GM19035 (cell line): ENCODE measurements at regions not wholly inside any gene's neighbourhood (a gene's known extent, or its start where the extent isn't known, plus 50 kb on each side); places are given as distances from the start of the nearest gene placed in this dataset.

Experiments
- ATAC-seq: cut with Tn5 transposase; IDR thresholded peaks from one replicate; pipeline ENCODE4 v1.9.1; 2021; ENCODE audit not compliant: unreplicated experiment

DNA sequence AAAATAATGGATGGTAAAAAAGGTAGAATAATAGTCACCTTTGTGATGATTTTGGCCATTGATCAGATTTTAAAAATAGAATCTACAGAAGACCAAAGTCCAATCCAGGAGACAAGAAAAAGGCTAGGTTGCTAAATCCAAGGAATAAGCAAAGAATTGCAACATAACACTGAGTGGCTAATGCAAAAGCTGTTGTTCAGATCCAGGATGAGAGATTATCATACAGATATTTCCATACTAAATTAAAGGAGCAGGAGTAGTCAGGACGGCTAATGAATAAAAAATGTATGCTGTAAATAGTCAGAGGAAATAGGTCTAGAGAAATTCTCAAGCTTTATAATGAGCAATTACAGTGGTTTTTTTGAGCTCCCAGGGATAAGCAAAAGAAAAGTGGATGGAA, 745.9 kb upstream of the ACVR2A start:
- no peak for ATAC-seq

DNA sequence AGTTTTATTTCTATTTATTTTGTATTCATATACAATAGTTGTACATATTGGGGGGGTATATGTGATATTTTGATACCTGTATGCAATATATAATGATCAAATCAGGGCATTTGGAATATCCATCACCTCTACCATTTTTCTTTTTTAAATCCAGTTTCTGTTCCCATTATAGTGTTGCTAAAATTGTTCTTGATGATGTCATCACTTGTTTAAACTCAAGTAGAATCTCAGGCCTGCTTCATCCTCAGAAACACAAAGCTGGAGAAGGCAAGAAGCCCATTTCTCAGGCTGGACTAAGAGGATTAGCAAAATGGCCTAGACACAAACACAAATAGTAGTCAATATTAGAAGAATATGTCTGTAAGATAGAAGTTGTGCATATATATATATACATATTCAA, 747.1 kb upstream of the ACVR2A start:
- ATAC-seq, result no peak

DNA sequence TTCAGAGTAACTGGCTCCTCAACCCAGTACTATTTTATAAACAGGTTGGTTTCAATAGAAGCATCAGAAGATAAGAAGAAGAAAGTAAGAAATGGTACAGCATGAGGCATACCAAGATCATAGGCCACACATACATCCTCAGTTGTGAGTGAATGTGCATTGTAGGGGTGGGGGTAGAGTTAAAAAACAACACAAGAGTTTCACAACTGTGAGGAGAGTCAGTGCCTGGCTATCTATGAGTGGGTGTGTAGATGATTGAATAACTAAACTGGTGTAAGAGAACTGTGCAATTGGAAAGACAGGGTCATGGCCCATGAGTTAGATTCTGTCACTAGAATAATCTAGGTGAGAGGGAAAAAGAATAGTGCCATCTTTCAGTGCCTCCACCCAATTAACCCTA, 748.2 kb upstream of the ACVR2A start:
- no peak for ATAC-seq

DNA sequence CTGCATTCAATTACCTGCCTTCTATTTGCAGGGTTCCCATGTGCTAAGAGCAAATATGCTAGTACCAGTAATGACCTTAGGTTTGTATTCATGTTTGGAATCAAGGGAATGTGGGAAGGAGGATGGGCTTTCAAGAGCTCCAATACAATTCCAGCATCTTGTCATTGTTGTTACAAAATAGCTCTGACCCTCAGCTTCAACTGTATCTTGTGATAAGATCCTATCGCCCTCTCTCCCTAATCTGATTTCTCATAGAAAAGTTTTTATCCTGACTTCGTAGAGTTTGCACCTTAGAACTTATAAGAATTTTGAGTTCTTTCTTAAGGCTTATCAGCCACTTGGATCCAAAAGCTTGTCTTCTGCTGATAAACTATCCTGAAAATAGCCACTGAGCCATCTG, 749.5 kb upstream of the ACVR2A start:
- no peak for ATAC-seq

DNA sequence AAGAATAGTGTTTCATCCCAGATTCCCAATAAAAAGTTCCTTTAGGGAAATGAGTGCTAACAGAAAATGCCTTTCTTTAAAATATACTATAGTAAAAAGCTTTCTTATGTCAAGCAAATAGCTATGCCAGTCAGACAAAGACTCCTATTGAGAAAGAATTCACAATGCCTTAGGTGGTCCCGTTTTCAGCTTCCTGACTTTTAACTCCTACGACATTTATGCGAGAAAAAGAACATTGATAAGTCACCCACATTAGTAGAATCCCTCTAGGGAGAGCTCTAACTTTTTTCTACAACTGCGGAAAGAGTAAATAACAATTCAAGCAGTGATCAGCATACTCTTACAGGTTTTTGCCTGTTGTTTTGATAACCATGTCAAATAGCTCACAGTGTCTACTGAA, 750.8 kb upstream of the ACVR2A start:
- ATAC-seq, result no peak

DNA sequence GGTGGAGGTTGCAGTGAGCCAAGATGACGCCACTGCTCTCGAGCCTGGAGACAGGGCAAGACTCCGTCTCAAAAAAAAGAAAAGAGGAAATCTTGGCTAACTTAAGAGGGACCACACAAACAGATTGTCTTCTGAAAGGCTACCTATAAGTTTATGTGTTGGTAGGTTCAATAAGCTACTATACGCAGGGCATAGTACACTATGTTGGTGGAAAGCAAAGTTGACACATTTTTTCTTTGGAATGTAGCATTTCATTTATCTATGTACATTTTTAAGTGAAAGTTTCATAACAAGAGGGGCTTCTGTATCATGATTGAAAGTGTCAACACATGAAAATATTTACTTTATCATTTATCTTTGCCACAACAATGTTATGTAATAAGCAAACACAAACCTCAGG, 752.6 kb upstream of the ACVR2A start:
- no peak for ATAC-seq

DNA sequence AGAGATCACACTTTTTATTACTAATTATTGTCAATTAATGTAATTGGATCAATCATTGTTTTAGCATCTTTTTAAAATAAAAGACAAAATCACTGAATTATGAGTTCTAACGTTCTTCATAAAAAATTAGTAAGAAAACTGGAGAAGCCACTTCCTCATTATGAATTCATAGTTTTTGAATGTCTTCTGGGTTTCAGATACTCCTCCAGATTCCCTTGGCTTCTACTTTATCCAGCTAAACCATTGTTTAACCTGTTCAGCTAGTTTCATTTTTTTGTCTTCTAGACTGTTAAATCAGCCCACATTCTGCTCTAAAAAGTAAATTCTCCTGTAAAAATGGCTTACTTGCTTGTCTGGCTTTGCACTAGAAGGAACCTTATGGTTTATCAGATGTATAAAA, 753.4 kb upstream of the ACVR2A start:
- ATAC-seq, result no peak

DNA sequence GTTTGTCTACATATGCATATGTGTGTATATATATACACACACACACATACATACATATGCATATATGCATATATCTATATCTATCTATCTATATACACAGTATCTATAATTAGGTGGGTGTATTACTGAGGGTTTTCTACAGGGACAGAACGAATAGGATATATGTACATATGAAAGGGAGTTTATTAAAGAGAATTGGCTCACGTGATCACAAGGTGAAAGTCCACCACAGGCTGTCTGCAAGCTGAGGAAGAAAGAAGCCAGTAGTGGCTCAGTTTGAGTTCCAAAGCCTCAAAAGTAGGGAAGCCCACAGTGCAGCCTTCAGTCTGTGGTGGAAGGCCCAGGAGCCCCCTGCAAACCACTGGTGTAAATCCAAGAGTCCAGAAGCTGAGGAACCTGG, 756.0 kb upstream of the ACVR2A start:
- no peak for ATAC-seq

DNA sequence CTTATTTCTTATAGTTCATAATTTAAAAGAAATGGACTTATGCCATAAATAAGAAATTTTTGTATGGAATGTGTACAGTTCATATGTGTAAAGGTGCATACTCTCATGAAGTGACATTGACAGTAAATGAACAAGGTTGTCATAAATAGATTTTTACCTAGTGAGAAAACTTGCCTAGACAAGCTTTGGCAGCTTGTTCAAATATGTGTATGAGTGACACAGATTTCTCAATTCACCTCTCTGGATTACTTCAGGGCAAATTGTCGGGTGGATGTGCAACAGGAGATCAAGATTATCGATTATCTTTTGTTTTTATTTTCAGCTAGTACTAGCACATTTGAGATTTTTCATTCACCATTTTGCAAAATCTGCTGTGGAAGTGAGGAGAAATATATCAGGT, 758.1 kb upstream of the ACVR2A start:
- no peak for ATAC-seq

DNA sequence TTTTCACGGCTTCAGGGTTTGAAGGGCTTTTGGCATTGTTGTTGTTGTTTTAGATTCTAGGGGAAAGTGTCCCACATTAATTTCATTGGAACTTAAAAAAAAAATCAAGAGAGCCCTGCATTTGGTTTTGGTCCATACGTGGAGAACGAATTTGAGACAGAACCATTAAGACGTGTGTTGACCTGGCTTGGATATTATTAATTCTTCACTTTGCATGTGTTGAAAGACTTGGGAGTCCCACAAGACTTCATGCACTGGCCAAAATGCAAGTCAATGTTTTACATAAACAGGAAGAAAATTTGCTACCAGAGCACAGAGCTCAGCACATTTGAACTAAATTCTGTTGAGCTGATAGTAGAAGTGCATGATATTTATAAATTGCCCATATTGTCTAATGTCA, 761.2 kb upstream of the ACVR2A start:
- ATAC-seq, result no peak

DNA sequence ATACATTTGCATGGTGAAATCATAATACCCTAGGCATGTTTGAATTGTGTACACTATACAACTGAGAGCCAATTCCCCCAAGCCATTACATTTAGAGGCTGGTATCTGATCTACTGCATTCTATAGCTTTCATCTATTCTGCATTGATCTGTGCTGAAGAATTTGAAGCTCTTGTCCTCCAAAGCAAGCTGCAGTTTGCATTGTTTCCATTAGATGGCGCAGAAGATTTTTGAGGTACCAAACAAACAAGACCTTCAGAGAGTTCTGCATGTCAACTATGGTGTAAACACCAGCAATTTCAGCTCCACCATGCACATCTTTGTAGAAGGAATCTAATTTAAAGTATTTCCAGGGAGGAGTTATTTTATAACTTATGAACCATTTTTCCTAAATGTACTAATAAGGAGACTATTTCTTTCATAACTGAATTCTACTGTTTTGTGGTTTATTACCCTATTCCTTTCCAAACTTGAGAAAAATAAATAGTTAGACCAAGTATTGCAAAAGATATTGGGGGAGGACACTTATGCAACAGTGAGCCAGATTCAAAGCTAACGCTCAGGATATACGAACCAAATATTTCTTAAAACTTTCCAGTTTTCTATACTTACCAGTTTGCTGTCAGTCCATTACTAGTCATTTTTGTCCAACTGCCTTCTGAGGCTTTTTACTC, 761.8 kb upstream of the ACVR2A start:
- ATAC-seq, result peak; percentile 87

DNA sequence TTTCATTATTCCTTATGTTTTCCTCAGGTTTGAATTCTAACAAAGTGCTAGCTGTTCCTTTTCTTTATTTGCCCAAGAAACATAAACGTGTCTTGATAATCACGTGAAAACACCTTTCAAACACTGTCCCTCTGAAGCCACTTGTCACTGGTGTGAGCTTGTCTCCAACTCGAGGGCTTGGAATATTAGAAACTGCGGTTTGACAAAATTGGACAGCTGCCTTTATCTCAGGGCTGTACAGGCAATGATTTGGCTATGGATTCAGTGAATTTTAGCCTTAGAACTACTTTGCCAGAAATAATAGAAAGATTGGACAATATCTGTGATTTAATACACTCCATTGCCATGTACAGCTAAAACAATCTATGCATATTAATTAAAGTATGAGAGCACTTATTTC, 763.0 kb upstream of the ACVR2A start:
- ATAC-seq, result no peak

DNA sequence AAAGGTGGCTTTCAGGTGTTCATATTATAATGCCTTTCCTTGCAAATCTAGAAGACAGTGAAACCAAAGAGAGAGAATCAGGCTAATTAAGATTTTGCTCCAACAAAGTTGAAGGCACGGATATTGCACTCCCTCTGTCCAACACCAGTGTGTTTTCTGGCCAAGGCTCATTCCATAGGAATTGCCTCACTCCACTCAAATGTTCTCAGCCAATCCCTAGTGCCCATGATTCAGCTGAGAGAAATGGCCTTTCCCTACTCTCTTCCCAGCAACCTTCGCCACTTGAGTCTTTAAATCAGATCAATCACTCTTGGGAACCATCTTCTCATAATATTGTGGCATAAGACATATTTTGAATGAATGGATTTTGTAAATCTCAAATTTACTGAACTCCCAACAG, 768.2 kb upstream of the ACVR2A start:
- ATAC-seq, result no peak

DNA sequence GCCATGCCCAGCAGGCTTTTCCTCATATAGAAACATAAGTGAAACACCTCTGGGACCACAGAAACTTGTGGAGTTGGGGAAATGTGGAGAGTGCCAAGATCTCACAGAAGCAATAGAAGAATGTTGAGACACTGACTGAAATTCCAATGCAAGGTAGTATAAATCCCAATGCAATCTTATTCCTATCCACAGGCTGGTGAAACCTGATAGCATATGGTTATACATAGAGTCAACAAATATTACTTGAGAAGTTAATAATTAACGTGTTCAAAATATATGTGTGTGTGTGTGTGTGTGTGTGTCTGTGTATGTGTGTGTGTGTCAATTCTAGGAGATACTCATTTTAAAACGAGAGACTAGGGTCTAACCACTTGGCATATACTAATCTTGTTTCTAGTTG, 776.8 kb upstream of the ACVR2A start:
- ATAC-seq, result no peak

DNA sequence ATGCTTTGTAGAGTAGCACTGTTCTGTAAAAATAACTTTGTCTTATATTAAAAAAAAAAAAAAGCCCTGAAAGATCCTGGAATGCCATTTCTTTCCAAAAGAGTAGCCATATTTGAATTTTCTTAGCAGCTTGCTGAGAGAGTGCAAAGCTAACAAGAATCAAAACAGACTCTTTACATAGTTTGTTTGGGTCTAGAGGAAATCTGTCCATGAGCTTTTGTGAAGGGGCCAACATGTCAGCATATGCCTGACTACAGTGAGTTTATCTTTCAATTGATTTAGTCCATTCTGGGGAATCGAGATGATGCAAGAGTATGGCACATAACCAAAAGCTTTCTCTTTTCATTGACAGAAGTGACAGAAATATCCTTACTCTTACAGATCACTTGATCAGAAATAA, 777.7 kb upstream of the ACVR2A start:
- no peak for ATAC-seq

DNA sequence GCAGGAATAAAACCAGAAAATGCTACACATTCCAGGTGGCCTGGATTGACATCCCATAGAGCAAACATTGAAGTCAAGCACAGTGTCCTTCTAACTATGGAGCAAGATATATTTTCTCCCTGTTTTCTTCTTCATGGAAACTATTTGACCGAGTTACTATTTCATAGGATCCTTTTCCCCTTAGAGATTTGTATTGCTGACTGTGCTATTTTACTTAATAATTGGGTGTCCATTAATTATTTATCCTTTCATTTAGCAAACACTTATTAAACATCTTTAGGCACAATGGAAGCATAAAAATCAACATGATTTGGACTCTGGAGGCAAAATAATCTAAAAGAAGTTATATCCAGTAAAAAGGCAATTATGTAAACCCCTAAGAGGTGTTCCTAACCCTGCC, 782.8 kb upstream of the ACVR2A start:
- ATAC-seq, result no peak

DNA sequence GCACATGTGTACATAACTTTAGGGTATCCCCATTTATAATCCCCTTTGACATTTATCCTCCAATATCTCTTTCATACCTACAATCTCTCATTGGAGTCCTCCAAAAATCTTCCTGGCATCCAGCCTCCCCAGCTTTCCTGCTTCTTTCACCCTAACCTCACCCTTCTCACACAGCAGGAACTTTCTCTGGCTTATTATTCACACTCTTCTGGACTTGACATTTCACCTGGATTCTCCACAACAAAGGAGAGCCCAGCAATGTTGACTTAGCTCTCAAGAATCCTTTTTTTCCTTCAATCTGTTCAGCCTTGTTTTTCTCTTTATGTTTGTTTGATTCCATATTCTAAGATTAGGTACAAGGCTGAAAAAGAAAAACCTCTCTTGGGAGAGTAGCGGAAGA, 783.6 kb upstream of the ACVR2A start:
- ATAC-seq, result no peak

DNA sequence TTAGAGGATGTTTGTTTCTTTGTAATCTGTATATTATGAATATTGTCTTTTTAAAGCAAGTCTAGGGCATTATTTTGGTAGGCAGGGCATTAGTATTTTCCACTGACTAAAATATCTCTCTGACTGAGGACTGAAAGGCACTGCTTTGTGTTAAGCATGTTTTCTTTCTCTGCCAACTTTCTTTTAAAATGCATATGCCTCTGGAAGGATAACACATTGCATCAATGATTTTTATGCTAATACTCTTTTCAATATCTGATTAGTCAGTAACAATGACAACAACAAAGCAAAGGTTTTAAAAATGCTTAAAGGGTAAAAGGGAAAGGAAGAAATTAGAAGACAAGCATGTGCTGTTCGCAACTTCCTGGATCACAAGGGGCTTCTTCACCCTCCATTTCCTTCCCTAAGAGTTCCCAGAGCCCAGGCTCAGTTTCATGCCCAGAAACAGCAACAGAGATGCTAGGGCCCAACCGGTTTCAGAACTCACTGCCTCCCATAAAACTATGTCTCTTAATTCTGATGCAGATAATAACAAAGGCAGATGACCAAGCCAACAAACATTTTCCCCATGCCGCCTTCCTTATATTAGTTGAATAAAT, 786.8 kb upstream of the ACVR2A start:
- ATAC-seq, result no peak

DNA sequence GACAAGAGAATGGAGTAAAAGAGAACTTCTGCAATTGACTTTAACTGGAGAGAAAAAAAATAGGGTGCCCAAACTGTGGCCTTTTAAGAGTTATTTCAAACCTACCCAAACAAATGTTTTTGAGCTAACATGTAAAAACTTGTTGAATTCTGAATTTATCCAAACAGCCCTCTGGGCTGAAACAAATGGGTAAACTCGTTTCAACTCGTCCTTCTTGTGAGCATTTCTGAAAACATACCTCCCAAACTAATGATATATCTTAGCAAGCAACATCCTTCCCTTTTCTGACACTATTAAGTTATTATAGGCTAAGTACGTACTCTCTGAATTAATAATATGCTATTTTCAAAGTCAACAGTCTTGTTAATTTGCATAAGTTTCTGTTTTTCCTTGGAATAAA, 793.0 kb upstream of the ACVR2A start:
- ATAC-seq, result no peak

DNA sequence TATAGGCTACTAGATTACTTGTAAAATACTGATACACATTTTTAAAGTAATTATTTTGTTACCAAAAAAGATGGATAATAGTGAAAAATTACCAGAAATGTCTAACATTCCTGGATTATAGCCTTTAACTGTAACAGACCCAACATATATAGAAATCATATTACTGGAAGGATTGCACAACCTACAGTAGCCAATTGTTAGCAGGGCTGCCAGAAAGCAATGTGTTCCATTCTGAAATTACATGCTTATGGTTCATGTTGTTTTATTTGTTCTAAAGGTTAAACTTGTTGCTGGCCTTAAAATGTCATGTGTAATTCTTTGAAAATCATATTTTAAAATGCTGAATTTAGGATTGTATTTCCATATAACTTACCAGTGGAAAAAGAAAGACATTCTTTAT, 793.6 kb upstream of the ACVR2A start:
- no peak for ATAC-seq

DNA sequence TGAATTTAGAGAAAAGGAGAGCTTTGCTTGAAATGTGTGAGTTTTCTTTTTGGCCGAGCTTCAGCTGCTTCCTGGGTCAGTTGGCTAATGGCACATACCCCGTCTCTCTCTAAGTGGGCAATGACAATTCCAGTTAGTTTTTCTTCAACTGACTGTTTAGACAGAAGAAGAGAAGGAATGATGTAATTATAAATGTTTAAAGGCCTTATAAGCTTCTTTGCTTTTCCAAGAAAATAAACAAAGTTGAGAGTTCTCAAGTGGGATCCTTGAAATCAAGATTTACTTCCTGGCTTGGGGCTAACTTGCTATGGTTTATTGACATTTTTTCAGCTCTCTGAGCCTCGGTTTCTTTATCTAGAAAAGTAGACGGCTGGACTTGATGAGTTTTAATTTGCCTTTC, 794.9 kb upstream of the ACVR2A start:
- ATAC-seq, result no peak

DNA sequence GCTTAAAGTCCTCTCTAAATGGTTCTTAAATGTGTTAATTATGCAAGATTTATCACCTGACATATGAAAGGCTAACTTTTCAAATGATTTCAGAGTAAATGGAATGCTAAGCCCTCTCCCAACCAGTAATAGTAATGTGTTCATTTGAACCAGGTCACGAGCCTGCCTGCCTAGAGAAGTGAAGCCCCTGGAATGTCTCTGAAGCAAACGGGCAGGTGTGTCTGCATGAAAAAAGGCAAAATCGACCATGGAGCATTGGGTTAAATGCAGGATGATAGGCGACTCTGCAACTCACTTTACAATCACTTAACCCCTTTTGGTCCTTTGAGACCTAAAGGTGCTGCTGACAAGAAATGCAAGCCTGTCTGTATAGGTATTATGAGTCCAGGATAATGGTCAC, 798.4 kb upstream of the ACVR2A start:
- no peak for ATAC-seq

DNA sequence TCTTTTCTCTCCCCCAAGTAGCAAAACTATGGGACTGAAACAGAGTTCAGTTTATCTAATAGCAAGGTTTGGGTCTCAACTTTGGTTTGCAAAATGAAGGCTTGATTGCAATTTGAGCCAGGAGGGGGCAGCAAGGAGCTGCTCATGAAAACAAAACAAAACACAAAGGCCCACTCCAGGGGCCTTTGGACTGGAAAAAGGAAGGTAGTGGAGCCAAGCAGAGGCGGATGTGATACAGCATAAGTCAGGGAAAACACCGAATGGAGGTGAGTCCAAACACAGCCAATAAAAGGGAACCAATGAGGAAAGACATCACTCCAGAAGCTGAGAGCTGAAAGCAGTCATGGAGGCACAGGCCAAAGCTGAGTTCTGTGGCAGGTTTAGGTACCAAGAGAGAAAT, 799.7 kb upstream of the ACVR2A start:
- ATAC-seq, result peak; percentile 78
